ENCODE measurements at regions not wholly inside any gene's neighbourhood (a gene's known extent, or its start where the extent isn't known, plus 50 kb on each side); places are given as distances from the start of the nearest gene placed in this dataset.

GRCh38 chr2:193581807-193582206 is 1387.1 kb upstream of the TMEFF2 start:
- no peaks in the 10 kb centered on the region for H3K27me3 Mint-ChIP-seq (ENCODE audit: low read depth)
- H3K27ac Mint-ChIP-seq = no peak overlapping the region
- no peak overlapping the region for H3K4me3 Mint-ChIP-seq
- no peak for TF ChIP-seq CTCF (IDR thresholded peaks at IDR 0.05; ENCODE audit: unreplicated experiment in 3 of 3)
- H3K4me1 Mint-ChIP-seq = no peaks in the 10 kb centered on the region
- peaks cover 20% of the 10 kb centered on the region for H3K9me3 Mint-ChIP-seq
- H3K36me3 Mint-ChIP-seq (ENCODE audit: low read depth) = peaks cover 4% of the 10 kb centered on the region

GRCh38 chr2:193580176-193580950 is 1385.6 kb upstream of the TMEFF2 start:
- Mint-ChIP-seq H3K4me3 (no peak overlapping the region), H3K27me3 (ENCODE audit: low read depth) (no peaks in the 10 kb centered on the region), H3K9me3 (peaks cover 12% of the 10 kb centered on the region), H3K36me3 (ENCODE audit: low read depth) (peaks cover 4% of the 10 kb centered on the region), H3K27ac (no peak overlapping the region), H3K4me1 (no peaks in the 10 kb centered on the region)
- no peak for TF ChIP-seq CTCF (IDR thresholded peaks at IDR 0.05; ENCODE audit: unreplicated experiment in 3 of 3)

GRCh38 chr2:193566886-193567285 is 1372.2 kb upstream of the TMEFF2 start:
- no peak for TF ChIP-seq CTCF (IDR thresholded peaks at IDR 0.05; ENCODE audit: unreplicated experiment in 3 of 3)
- Mint-ChIP-seq H3K9me3 (no peaks in the 10 kb centered on the region), H3K27ac (no peak overlapping the region), H3K27me3 (ENCODE audit: low read depth) (no peaks in the 10 kb centered on the region), H3K36me3 (ENCODE audit: low read depth) (no peaks in the 10 kb centered on the region), H3K4me3 (no peak overlapping the region), H3K4me1 (no peaks in the 10 kb centered on the region)

GRCh38 chr2:193566276-193566675 is 1371.5 kb upstream of the TMEFF2 start:
- H3K4me1 Mint-ChIP-seq = no peaks in the 10 kb centered on the region
- no peak for TF ChIP-seq CTCF (IDR thresholded peaks at IDR 0.05; ENCODE audit: unreplicated experiment in 3 of 3)
- no peaks in the 10 kb centered on the region for H3K9me3 Mint-ChIP-seq
- no peaks in the 10 kb centered on the region for H3K36me3 Mint-ChIP-seq (ENCODE audit: low read depth)
- H3K27me3 Mint-ChIP-seq (ENCODE audit: low read depth) = no peaks in the 10 kb centered on the region
- H3K27ac Mint-ChIP-seq = no peak overlapping the region
- no peak overlapping the region for H3K4me3 Mint-ChIP-seq

GRCh38 chr2:193562031-193562430 is 1367.3 kb upstream of the TMEFF2 start:
- H3K27me3 Mint-ChIP-seq (ENCODE audit: low read depth) = no peaks in the 10 kb centered on the region
- H3K9me3 Mint-ChIP-seq = no peaks in the 10 kb centered on the region
- H3K27ac Mint-ChIP-seq = no peak overlapping the region
- no peaks in the 10 kb centered on the region for H3K4me1 Mint-ChIP-seq
- H3K4me3 Mint-ChIP-seq = no peak overlapping the region
- no peaks in the 10 kb centered on the region for H3K36me3 Mint-ChIP-seq (ENCODE audit: low read depth)
- TF ChIP-seq CTCF (IDR thresholded peaks at IDR 0.05; ENCODE audit: unreplicated experiment in 3 of 3) = no peak

- no peak overlapping the region for H3K27ac Mint-ChIP-seq
- H3K4me1 Mint-ChIP-seq = no peaks in the 10 kb centered on the region
- no peaks in the 10 kb centered on the region for H3K36me3 Mint-ChIP-seq (ENCODE audit: low read depth)
- H3K27me3 Mint-ChIP-seq (ENCODE audit: low read depth) = no peaks in the 10 kb centered on the region
- no peak for TF ChIP-seq CTCF (IDR thresholded peaks at IDR 0.05; ENCODE audit: unreplicated experiment in 3 of 3)
- H3K9me3 Mint-ChIP-seq = no peaks in the 10 kb centered on the region
- H3K4me3 Mint-ChIP-seq = no peak overlapping the region
Measured at GRCh38 chr2:193561054-193561453, 1366.3 kb upstream of the TMEFF2 start.
